WTC11 (cell line): ENCODE measurements at regions not wholly inside any gene's neighbourhood (a gene's known extent, or its start where the extent isn't known, plus 50 kb on each side); places are given as distances from the start of the nearest gene placed in this dataset.

Source experiments
- ATAC-seq: fragments of 200-7000 bp; cut with Tn5 transposase; 2 replicates; pipeline ENCODE4 v1.10.0; 2021; ENCODE audit warnings: mild to moderate bottlenecking, moderate library complexity
- CTCF ChIA-PET: fragments of 300-600 bp; sonication (Branson Sonifier 250); formaldehyde crosslinking; loops from one replicate; lab custom pipeline; 2021; ENCODE audit warnings: antibody characterized with exemption; lab: Charles Lee
- POLR2A ChIA-PET: fragments of 350-600 bp; sonication (Branson Sonifier 250); formaldehyde crosslinking; loops from one replicate; lab custom pipeline; 2021; ENCODE audit warnings: antibody characterized with exemption; lab: Charles Lee
- DNase-seq: peaks from one replicate; pipeline ENCODE4 v3.0.0; 2021; ENCODE audit warnings: low spot score
- H3K27ac Mint-ChIP-seq: 2 replicates; pipeline ENCODE4 v1.8.0; 2021; ENCODE audit warnings: mixed read lengths
- H3K27me3 Mint-ChIP-seq: 2 replicates; pipeline ENCODE4 v1.8.0; 2021; ENCODE audit warnings: low read depth, mild to moderate bottlenecking, moderate library complexity, mixed read lengths
- H3K36me3 Mint-ChIP-seq: 2 replicates; pipeline ENCODE4 v1.8.0; 2021; ENCODE audit warnings: mixed read lengths
- H3K4me1 Mint-ChIP-seq: 2 replicates; pipeline ENCODE4 v1.8.0; 2022; ENCODE audit warnings: mixed read lengths
- H3K4me3 Mint-ChIP-seq: 2 replicates; pipeline ENCODE4 v1.8.0; 2021; ENCODE audit warnings: mild to moderate bottlenecking, moderate library complexity, mixed read lengths
- H3K9me3 Mint-ChIP-seq: 2 replicates; pipeline ENCODE4 v1.8.0; 2021; ENCODE audit warnings: mixed read lengths
- ARID4B ChIP-seq: sonication (generic); formaldehyde crosslinking; IDR thresholded peaks from 2 replicates; pipeline ENCODE4 v1.8.0; 2023; ENCODE audit warnings: missing genetic modification reagents, mild to moderate bottlenecking, borderline replicate concordance
- ATF1 ChIP-seq: sonication (generic); formaldehyde crosslinking; IDR thresholded peaks from 2 replicates; pipeline ENCODE4 v1.8.1; 2023; ENCODE audit warnings: mild to moderate bottlenecking, moderate library complexity, missing genetic modification reagents
- ATF2 ChIP-seq: sonication (generic); formaldehyde crosslinking; IDR thresholded peaks from 2 replicates; pipeline ENCODE4 v1.8.1; 2022; ENCODE audit warnings: low read depth, missing genetic modification reagents, borderline replicate concordance
- E2F4 ChIP-seq: sonication (generic); formaldehyde crosslinking; IDR thresholded peaks from 2 replicates; pipeline ENCODE4 v1.8.1; 2022; ENCODE audit warnings: low read depth, mild to moderate bottlenecking, moderate library complexity, missing genetic modification reagents, borderline replicate concordance
- ERG ChIP-seq: fragments of 250-450 bp; sonication (Bioruptor Pico); IDR thresholded peaks from 2 replicates; pipeline ENCODE4 v1.8.0; 2021; ENCODE audit warnings: mild to moderate bottlenecking
- GABPB1 ChIP-seq: sonication (generic); formaldehyde crosslinking; IDR thresholded peaks from 2 replicates; pipeline ENCODE4 v1.8.1; 2023; ENCODE audit warnings: mild to moderate bottlenecking, missing genetic modification reagents
- GTF2I ChIP-seq: fragments of 250-450 bp; sonication (Bioruptor Pico); conservative IDR thresholded peaks from 2 replicates; pipeline ENCODE4 v1.4.0; 2021; ENCODE audit warnings: mild to moderate bottlenecking
- IRF2 ChIP-seq: sonication (generic); formaldehyde crosslinking; IDR thresholded peaks from 2 replicates; pipeline ENCODE4 v1.8.0; 2022; ENCODE audit warnings: low read depth, missing genetic modification reagents, borderline replicate concordance
- JAZF1 ChIP-seq: fragments of 250-450 bp; sonication (Bioruptor Pico); IDR thresholded peaks from 2 replicates; pipeline ENCODE4 v1.9.0; 2021; ENCODE audit warnings: moderate library complexity, mild to moderate bottlenecking, inconsistent platforms
- NR3C1 ChIP-seq: sonication (generic); formaldehyde crosslinking; conservative IDR thresholded peaks from 2 replicates; pipeline ENCODE4 v1.8.1; 2023; ENCODE audit warnings: low read depth, mild to moderate bottlenecking, missing genetic modification reagents
- OVOL2 ChIP-seq: fragments of 250-450 bp; sonication (Bioruptor Pico); IDR thresholded peaks from 2 replicates; pipeline ENCODE4 v1.9.0; 2021; ENCODE audit warnings: mild to moderate bottlenecking, borderline replicate concordance
- STAT6 ChIP-seq: sonication (generic); formaldehyde crosslinking; conservative IDR thresholded peaks from 2 replicates; pipeline ENCODE4 v1.8.1; 2023; ENCODE audit warnings: mild to moderate bottlenecking, low read depth, missing genetic modification reagents, moderate library complexity
- TEAD1 ChIP-seq: sonication (generic); formaldehyde crosslinking; IDR thresholded peaks from 2 replicates; pipeline ENCODE4 v1.8.0; 2022; ENCODE audit warnings: mild to moderate bottlenecking, missing genetic modification reagents
- ZNF232 ChIP-seq: sonication (generic); formaldehyde crosslinking; IDR thresholded peaks from 2 replicates; pipeline ENCODE4 v1.8.0; 2022; ENCODE audit warnings: mild to moderate bottlenecking, missing genetic modification reagents
- ZNF317 ChIP-seq: sonication (generic); formaldehyde crosslinking; IDR thresholded peaks from 2 replicates; pipeline ENCODE4 v1.8.1; 2023; ENCODE audit warnings: low read depth, mild to moderate bottlenecking, moderate library complexity, missing genetic modification reagents, borderline replicate concordance
- ZNF396 ChIP-seq: fragments of 250-450 bp; sonication (Bioruptor Pico); IDR thresholded peaks from 2 replicates; pipeline ENCODE4 v1.8.0; 2021; ENCODE audit warnings: mild to moderate bottlenecking, moderate library complexity, borderline replicate concordance
- ZNF425 ChIP-seq: fragments of 250-450 bp; sonication (Bioruptor Pico); conservative IDR thresholded peaks from 2 replicates; pipeline ENCODE4 v1.9.0; 2021; ENCODE audit warnings: mild to moderate bottlenecking
- ZNF512 ChIP-seq: sonication (generic); formaldehyde crosslinking; IDR thresholded peaks from 2 replicates; pipeline ENCODE4 v1.8.1; 2022; ENCODE audit warnings: missing genetic modification reagents, borderline replicate concordance
- ZSCAN18 ChIP-seq: fragments of 250-450 bp; sonication (Bioruptor Pico); IDR thresholded peaks from 2 replicates; pipeline ENCODE4 v2.1.2; 2022; ENCODE audit warnings: mild to moderate bottlenecking, moderate library complexity

GRCh38 chr3:40753951-40754350 lies 229.2 kb downstream of the ZNF621 start:
- Mint-ChIP-seq H3K27ac (no peak overlapping the region), H3K9me3 (peaks cover 9% of the 10 kb centered on the region)
- no peak for TF ChIP-seq ATF2 (CRISPR knock-in tag)
- TF ChIP-seq GABPB1 (CRISPR knock-in tag): no peak
- no peak for TF ChIP-seq IRF2 (CRISPR knock-in tag)
- TF ChIP-seq ZNF396 (CRISPR knock-in tag): no peak
- no peak for TF ChIP-seq ATF1
- TF ChIP-seq JAZF1 (CRISPR knock-in tag): no peak
- TF ChIP-seq ARID4B: no peak
- TF ChIP-seq, all 79 proteins: peak for 0
- H3K4me1 Mint-ChIP-seq: no peaks in the 10 kb centered on the region
- no peaks in the 10 kb centered on the region; the same call in 1 of the 2 replicates for H3K27me3 Mint-ChIP-seq
- H3K36me3 Mint-ChIP-seq: no peaks in the 10 kb centered on the region
- H3K4me3 Mint-ChIP-seq: no peak overlapping the region
- ChIA-PET POLR2A (no interaction called here), CTCF (no interaction called here)
- no peak for ATAC-seq
- no peak for DNase-seq

GRCh38 chr3:40754994-40755393 lies 230.2 kb downstream of the ZNF621 start:
- peaks cover 11% of the 10 kb centered on the region for H3K9me3 Mint-ChIP-seq
- H3K36me3 Mint-ChIP-seq: 0 out of 2 replicates have a peak, but pooled peaks cover under 1% of the 10 kb centered on the region
- CTCF ChIA-PET: no interaction called here
- DNase-seq (no peak), ATAC-seq (no peak)
- POLR2A ChIA-PET: no interaction called here
- peaks cover under 1% of the 10 kb centered on the region for H3K27me3 Mint-ChIP-seq
- no peak overlapping the region for H3K4me3 Mint-ChIP-seq
- no peaks in the 10 kb centered on the region for H3K4me1 Mint-ChIP-seq
- H3K27ac Mint-ChIP-seq: no peak overlapping the region
- TF ChIP-seq TEAD1 (CRISPR knock-in tag): no peak
- TF ChIP-seq ZSCAN18: no peak
- TF ChIP-seq ZNF512 (CRISPR knock-in tag): no peak
- no peak for TF ChIP-seq ZNF232 (CRISPR knock-in tag)
- TF ChIP-seq E2F4 (CRISPR knock-in tag): no peak
- no peak for TF ChIP-seq ERG (CRISPR knock-in tag)
- no peak for TF ChIP-seq STAT6 (CRISPR knock-in tag)
- no peak for TF ChIP-seq NR3C1
- TF ChIP-seq ZNF425 (CRISPR knock-in tag): no peak
- no peak for TF ChIP-seq ZNF317 (CRISPR knock-in tag)
- no peak for TF ChIP-seq OVOL2 (CRISPR knock-in tag)
- no peak for TF ChIP-seq GTF2I (CRISPR knock-in tag)
